Type B pancreatic cell (in vitro differentiated cells): ENCODE measurements at regions not wholly inside any gene's neighbourhood (a gene's known extent, or its start where the extent isn't known, plus 50 kb on each side); places are given as distances from the start of the nearest gene placed in this dataset.

Experiments used
- DNase-seq: peaks from one replicate; pipeline ENCODE4 v3.0.0; 2021; ENCODE audit warnings: mixed read lengths; ENCODE audit not compliant: unreplicated experiment; ENCODE audit errors: extremely low spot score
- H3K27ac Mint-ChIP-seq: 2 replicates; pipeline ENCODE4 v1.8.0; 2021; ENCODE audit warnings: mild to moderate bottlenecking, mixed read lengths
- H3K27me3 Mint-ChIP-seq: 2 replicates; pipeline ENCODE4 v1.8.0; 2021; ENCODE audit warnings: mixed read lengths
- H3K36me3 Mint-ChIP-seq: 2 replicates; pipeline ENCODE4 v1.8.0; 2021; ENCODE audit warnings: mixed read lengths
- H3K4me1 Mint-ChIP-seq: one replicate; pipeline ENCODE4 v1.8.0; 2021; ENCODE audit warnings: mixed read lengths; ENCODE audit not compliant: unreplicated experiment
- H3K4me3 Mint-ChIP-seq: 2 replicates; pipeline ENCODE4 v1.8.0; 2021; ENCODE audit warnings: mild to moderate bottlenecking, mixed read lengths
- H3K9me3 Mint-ChIP-seq: 2 replicates; pipeline ENCODE4 v1.8.0; 2021; ENCODE audit warnings: mixed read lengths
- CTCF ChIP-seq: fragments of 200-600 bp; sonication (generic); conservative IDR thresholded peaks from 2 replicates; pipeline ENCODE4 v1.5.0; 2021; ENCODE audit warnings: antibody characterized with exemption, mild to moderate bottlenecking

GRCh38 chr22:47280301-47280700 lies 517.9 kb downstream of the TBC1D22A start:
- DNase-seq = no peak
- Mint-ChIP-seq H3K4me1 (no peaks in the 10 kb centered on the region), H3K27me3 (peaks cover 2% of the 10 kb centered on the region), H3K27ac (no peak overlapping the region), H3K36me3 (no peaks in the 10 kb centered on the region), H3K9me3 (peaks cover 4% of the 10 kb centered on the region), H3K4me3 (no peak overlapping the region)
- no peak for TF ChIP-seq CTCF

- peaks cover under 1% of the 10 kb centered on the region for H3K9me3 Mint-ChIP-seq
- no peak for DNase-seq
- no peaks in the 10 kb centered on the region for H3K4me1 Mint-ChIP-seq
- TF ChIP-seq CTCF = no peak
- H3K27me3 Mint-ChIP-seq = peaks cover 2% of the 10 kb centered on the region
- H3K36me3 Mint-ChIP-seq = no peaks in the 10 kb centered on the region
- H3K4me3 Mint-ChIP-seq = no peak overlapping the region
- no peak overlapping the region for H3K27ac Mint-ChIP-seq
These were observed 517.3 kb downstream of the TBC1D22A start for GRCh38 chr22:47279746-47280145.

GRCh38 chr22:47279337-47279736 lies 516.9 kb downstream of the TBC1D22A start:
- Mint-ChIP-seq H3K4me1 (no peaks in the 10 kb centered on the region), H3K36me3 (no peaks in the 10 kb centered on the region), H3K9me3 (peaks cover 4% of the 10 kb centered on the region), H3K4me3 (no peak overlapping the region), H3K27ac (no peak overlapping the region), H3K27me3 (peaks cover 2% of the 10 kb centered on the region)
- DNase-seq = no peak
- TF ChIP-seq CTCF = no peak

- Mint-ChIP-seq H3K27ac (no peak overlapping the region), H3K9me3 (peaks cover 4% of the 10 kb centered on the region), H3K4me3 (no peak overlapping the region), H3K36me3 (no peaks in the 10 kb centered on the region), H3K27me3 (peaks cover 2% of the 10 kb centered on the region), H3K4me1 (no peaks in the 10 kb centered on the region)
- DNase-seq = no peak
- no peak for TF ChIP-seq CTCF
These were observed 516.2 kb downstream of the TBC1D22A start for GRCh38 chr22:47278655-47279054.

- no peak for DNase-seq
- Mint-ChIP-seq H3K4me1 (no peaks in the 10 kb centered on the region), H3K36me3 (no peaks in the 10 kb centered on the region), H3K27me3 (peaks cover 2% of the 10 kb centered on the region), H3K4me3 (no peak overlapping the region), H3K9me3 (peaks cover 4% of the 10 kb centered on the region), H3K27ac (no peak overlapping the region)
- no peak for TF ChIP-seq CTCF
These were observed 515.1 kb downstream of the TBC1D22A start for GRCh38 chr22:47277531-47277930.

GRCh38 chr22:47276991-47277390 lies 514.5 kb downstream of the TBC1D22A start:
- Mint-ChIP-seq H3K4me1 (no peaks in the 10 kb centered on the region), H3K27ac (no peak overlapping the region), H3K9me3 (peaks cover 4% of the 10 kb centered on the region), H3K4me3 (no peak overlapping the region), H3K27me3 (peaks cover 2% of the 10 kb centered on the region), H3K36me3 (no peaks in the 10 kb centered on the region)
- TF ChIP-seq CTCF = no peak
- DNase-seq = no peak
